Liver (tissue), 8 donors: ENCODE measurements at regions not wholly inside any gene's neighbourhood (a gene's known extent, or its start where the extent isn't known, plus 50 kb on each side); places are given as distances from the start of the nearest gene placed in this dataset.

Experiments used
- DNase-seq: peaks from one replicate; pipeline ENCODE4 v3.0.0-alpha.2; 2017; ENCODE audit warnings: low spot score
- H3K27ac ChIP-seq, 2 donors: one replicate each; pipeline ENCODE4 v1.7.0; 2013; ENCODE audit warnings: inconsistent platforms in 2 of 2, low read length in 2 of 2, control low read depth in 1 of 2, low read depth in 1 of 2, mild to moderate bottlenecking in 1 of 2
- H3K27me3 ChIP-seq, 4 donors: one replicate each; pipeline versions ENCODE4 v1.6.1 to v1.7.0; 2013; ENCODE audit warnings: low read length in 3 of 4, inconsistent platforms in 1 of 4, mild to moderate bottlenecking in 1 of 4, moderate library complexity in 1 of 4; ENCODE audit not compliant: control insufficient read depth in 4 of 4, insufficient read depth in 4 of 4
- H3K36me3 ChIP-seq, 4 donors: one replicate each; pipeline versions ENCODE4 v1.6.1 to v1.7.0; 2013; ENCODE audit warnings: low read length in 3 of 4, mild to moderate bottlenecking in 3 of 4, low read depth in 1 of 4, moderate library complexity in 1 of 4; ENCODE audit not compliant: control insufficient read depth in 4 of 4, insufficient read depth in 3 of 4
- H3K4me1 ChIP-seq, 4 donors: one replicate each; pipeline versions ENCODE4 v1.6.1 to v1.7.0; 2013; ENCODE audit warnings: low read length in 3 of 4, mild to moderate bottlenecking in 3 of 4, moderate library complexity in 1 of 4; ENCODE audit not compliant: control insufficient read depth in 4 of 4, insufficient read depth in 4 of 4
- H3K4me3 ChIP-seq, 3 donors: one replicate each; pipeline versions ENCODE4 v1.6.1 to v1.7.0; 2013; ENCODE audit warnings: low read length in 3 of 3, control low read depth in 1 of 3, low read depth in 1 of 3, mild to moderate bottlenecking in 1 of 3
- H3K9ac ChIP-seq, 2 donors: one replicate each; pipeline ENCODE4 v1.7.0; 2013; ENCODE audit warnings: low read length in 2 of 2, mild to moderate bottlenecking in 2 of 2, moderate library complexity in 2 of 2, control low read depth in 1 of 2, low read depth in 1 of 2
- H3K9me3 ChIP-seq, 4 donors: one replicate each; pipeline versions ENCODE4 v1.6.1 to v1.7.0; 2013; ENCODE audit warnings: low read length in 3 of 4; ENCODE audit not compliant: control insufficient read depth in 4 of 4
- ATF3 ChIP-seq: IDR thresholded peaks from 2 replicates; pipeline ENCODE4 v1.6.1; 2016; ENCODE audit warnings: antibody characterized with exemption
- CTCF ChIP-seq: fragments of 150-350 bp; IDR thresholded peaks from 2 replicates; pipeline ENCODE4 v1.5.1; 2017; ENCODE audit warnings: improper control_type of control experiment, low read depth, low read length; ENCODE audit not compliant: missing input control
- EGR1 ChIP-seq, 2 donors: IDR thresholded peaks; 2 replicates each; pipeline ENCODE4 v1.6.1; 2016 to 2018; ENCODE audit warnings: antibody characterized with exemption in 2 of 2, low read depth in 2 of 2
- FOXA1 ChIP-seq: IDR thresholded peaks from 2 replicates; pipeline ENCODE4 v1.6.1; 2016; ENCODE audit warnings: antibody characterized with exemption
- FOXA2 ChIP-seq: IDR thresholded peaks from 2 replicates; pipeline ENCODE4 v1.6.1; 2016; ENCODE audit warnings: antibody characterized with exemption
- GABPA ChIP-seq, 2 donors: IDR thresholded peaks in 1 of 2; conservative IDR thresholded peaks in 1 of 2; 2 replicates each; pipeline ENCODE4 v1.6.1; 2016; ENCODE audit warnings: antibody characterized with exemption in 2 of 2, mild to moderate bottlenecking in 1 of 2, moderate library complexity in 1 of 2
- HNF4A ChIP-seq, 2 donors: conservative IDR thresholded peaks; 2 replicates each; pipeline ENCODE4 v1.6.1; 2016; ENCODE audit warnings: antibody characterized with exemption in 2 of 2, mild to moderate bottlenecking in 2 of 2
- HNF4G ChIP-seq: IDR thresholded peaks from 2 replicates; pipeline ENCODE4 v1.6.1; 2016; ENCODE audit warnings: antibody characterized with exemption
- JUND ChIP-seq, 2 donors: IDR thresholded peaks; 2 replicates each; pipeline ENCODE4 v1.6.1; 2016; ENCODE audit warnings: antibody characterized with exemption in 2 of 2
- MAX ChIP-seq: IDR thresholded peaks from 2 replicates; pipeline ENCODE4 v1.6.1; 2016; ENCODE audit warnings: antibody characterized with exemption
- NR2F2 ChIP-seq: IDR thresholded peaks from 2 replicates; pipeline ENCODE4 v1.6.1; 2016; ENCODE audit warnings: antibody characterized with exemption
- RAD21 ChIP-seq, 2 donors: IDR thresholded peaks; 2 replicates each; pipeline ENCODE4 v1.6.1; 2016; ENCODE audit warnings: antibody characterized with exemption in 2 of 2, mild to moderate bottlenecking in 2 of 2
- REST ChIP-seq: IDR thresholded peaks from 2 replicates; pipeline ENCODE4 v1.6.1; 2016; ENCODE audit warnings: antibody characterized with exemption, mild to moderate bottlenecking
- RXRA ChIP-seq, 2 donors: IDR thresholded peaks; 2 replicates each; pipeline ENCODE4 v1.6.1; 2017 to 2018; ENCODE audit warnings: antibody characterized with exemption in 2 of 2, mild to moderate bottlenecking in 1 of 2
- SP1 ChIP-seq: IDR thresholded peaks from 2 replicates; pipeline ENCODE4 v1.6.1; 2018; ENCODE audit warnings: antibody characterized with exemption, mild to moderate bottlenecking
- TAF1 ChIP-seq: conservative IDR thresholded peaks from 2 replicates; pipeline ENCODE4 v1.6.1; 2016; ENCODE audit warnings: antibody characterized with exemption, mild to moderate bottlenecking
- YY1 ChIP-seq: IDR thresholded peaks from 2 replicates; pipeline ENCODE4 v1.6.1; 2016; ENCODE audit warnings: antibody characterized with exemption, mild to moderate bottlenecking
- ZBTB33 ChIP-seq: IDR thresholded peaks from 2 replicates; pipeline ENCODE4 v1.6.1; 2016; ENCODE audit warnings: antibody characterized with exemption
- WGBS: extraction: QIAGEN DNeasy Blood & Tissue Kit; methylation state at CpG from one replicate; pipeline ENCODE4 v1.1.7; 2013; 5-methylcytosine and 5-hydroxymethylcytosine counted together
- donor health status: healthy.
- donor health status: healthy.
- donor health status: healthy.
- donor health status: healthy.
- donor health status: healthy.

GRCh38 chr5:92402045-92402444 is 1018.9 kb upstream of the ARRDC3 start:
- Histone ChIP-seq H3K9me3 (no peaks in the 10 kb centered on the region), H3K9ac (no peak overlapping the region), H3K27me3 (no peaks in the 10 kb centered on the region), H3K4me1 (no peaks in the 10 kb centered on the region), H3K36me3 (no peaks in the 10 kb centered on the region), H3K4me3 (no peak overlapping the region), H3K27ac (no peak overlapping the region)
- TF ChIP-seq REST (no peak), RAD21 (IDR thresholded peaks at IDR 0.05) (no peak), FOXA1 (no peak), ZBTB33 (no peak), NR2F2 (no peak), CTCF (no peak), HNF4G (no peak), HNF4A (conservative IDR thresholded peaks at IDR 0.05) (no peak), SP1 (no peak), TAF1 (no peak), EGR1 (IDR thresholded peaks at IDR 0.05; ENCODE audit: low read depth in 2 of 2) (no peak), ATF3 (no peak), MAX (no peak), JUND (IDR thresholded peaks at IDR 0.05) (no peak), RXRA (IDR thresholded peaks at IDR 0.05) (no peak), FOXA2 (no peak), YY1 (no peak), GABPA (IDR thresholded peaks at IDR 0.05 in 1 of 2, conservative IDR thresholded peaks at IDR 0.05 in 1 of 2) (no peak)
- 81% methylated on average over 2 of the region's 2 CpGs for WGBS
- no peak for DNase-seq

GRCh38 chr5:92401492-92401891 is 1018.4 kb upstream of the ARRDC3 start:
- Histone ChIP-seq H3K9me3 (no peaks in the 10 kb centered on the region), H3K27me3 (no peaks in the 10 kb centered on the region), H3K9ac (no peak overlapping the region), H3K27ac (no peak overlapping the region), H3K36me3 (no peaks in the 10 kb centered on the region), H3K4me1 (no peaks in the 10 kb centered on the region), H3K4me3 (no peak overlapping the region)
- TF ChIP-seq EGR1 (IDR thresholded peaks at IDR 0.05; ENCODE audit: low read depth in 2 of 2) (no peak), SP1 (no peak), GABPA (IDR thresholded peaks at IDR 0.05 in 1 of 2, conservative IDR thresholded peaks at IDR 0.05 in 1 of 2) (no peak), RAD21 (IDR thresholded peaks at IDR 0.05) (no peak), ATF3 (no peak), HNF4G (no peak), JUND (IDR thresholded peaks at IDR 0.05) (no peak), MAX (no peak)
- DNase-seq = no peak
- 76% methylated on average over 5 of the region's 5 CpGs for WGBS
